Smooth muscle cell (in vitro differentiated cells): ENCODE measurements at regions not wholly inside any gene's neighbourhood (a gene's known extent, or its start where the extent isn't known, plus 50 kb on each side); places are given as distances from the start of the nearest gene placed in this dataset.
A peak's percentile ranks its signal among the peaks of the same experiment; 100 is the strongest.

Experiments used
- DNase-seq: peaks from one replicate; lab custom pipeline; 2025; ENCODE audit not compliant: unreplicated experiment; lab: John Stamatoyannopoulos, UW
- H2AFZ ChIP-seq: fragments of 200-600 bp; sonication (generic); 2 replicates; pipeline ENCODE4 v1.6.0; 2016; ENCODE audit warnings: antibody characterized with exemption, low read depth, mild to moderate bottlenecking
- H3F3A ChIP-seq: fragments of 200-600 bp; sonication (generic); 2 replicates; pipeline ENCODE4 v1.6.0; 2017; ENCODE audit warnings: antibody characterized with exemption, low read depth
- H3K27ac ChIP-seq: fragments of 200-600 bp; sonication (generic); 2 replicates; pipeline ENCODE4 v1.5.1; 2016; ENCODE audit warnings: low read depth, mild to moderate bottlenecking
- H3K27me3 ChIP-seq: fragments of 200-600 bp; sonication (generic); 2 replicates; pipeline ENCODE4 v1.6.1; 2016; ENCODE audit warnings: low read depth, mild to moderate bottlenecking
- H3K36me3 ChIP-seq: fragments of 200-600 bp; sonication (generic); 2 replicates; pipeline ENCODE4 v1.5.1; 2016; ENCODE audit warnings: low read depth
- H3K4me1 ChIP-seq: fragments of 200-600 bp; sonication (generic); 2 replicates; pipeline ENCODE4 v1.5.1; 2016; ENCODE audit warnings: low read depth
- H3K4me2 ChIP-seq: fragments of 200-600 bp; sonication (generic); 2 replicates; pipeline ENCODE4 v1.6.0; 2016; ENCODE audit warnings: mild to moderate bottlenecking
- H3K4me3 ChIP-seq: fragments of 200-600 bp; sonication (generic); 2 replicates; pipeline ENCODE4 v1.5.1; 2016; ENCODE audit warnings: mild to moderate bottlenecking
- H3K79me2 ChIP-seq: fragments of 200-600 bp; sonication (generic); 2 replicates; pipeline ENCODE4 v1.6.0; 2016; ENCODE audit warnings: low read depth, mild to moderate bottlenecking
- H3K9ac ChIP-seq: fragments of 200-600 bp; sonication (generic); 2 replicates; pipeline ENCODE4 v1.6.0; 2016; ENCODE audit warnings: low read depth
- H3K9me3 ChIP-seq: fragments of 200-600 bp; sonication (generic); replicated peaks from 2 replicates; pipeline ENCODE4 v1.5.1; 2016; ENCODE audit warnings: low read depth
- H4K20me1 ChIP-seq: fragments of 200-600 bp; sonication (generic); 2 replicates; pipeline ENCODE4 v1.6.0; 2016; ENCODE audit warnings: low read depth
- CTCF ChIP-seq: fragments of 200-600 bp; sonication (generic); IDR thresholded peaks from 2 replicates; pipeline ENCODE4 v1.5.1; 2017; ENCODE audit warnings: borderline replicate concordance, mild to moderate bottlenecking, antibody characterized with exemption; ENCODE audit not compliant: insufficient read depth, poor library complexity, severe bottlenecking
- WGBS: methylation state at CpG from one replicate; pipeline ENCODE4 v1.1.7; 2016; ENCODE audit warnings: low lambda C conversion rate; 5-methylcytosine and 5-hydroxymethylcytosine counted together

- no peak for TF ChIP-seq CTCF
- Histone ChIP-seq H3K36me3 (no peaks in the 10 kb centered on the region), H3K9me3 (no peaks in the 10 kb centered on the region), H3K27ac (no peak overlapping the region), H4K20me1 (no peaks in the 10 kb centered on the region), H3F3A (no peaks in the 10 kb centered on the region), H2AFZ (no peak overlapping the region), H3K27me3 (no peaks in the 10 kb centered on the region), H3K9ac (no peak overlapping the region), H3K79me2 (no peaks in the 10 kb centered on the region), H3K4me2 (no peak overlapping the region), H3K4me3 (no peak overlapping the region), H3K4me1 (peaks cover 18% of the 10 kb centered on the region)
- DNase-seq = no peak
- 93% methylated on average over 5 of the region's 5 CpGs for WGBS
These were observed 112.9 kb downstream of the FCRL5 start for GRCh38 chr1:157439302-157439954.

- H4K20me1 ChIP-seq = no peaks in the 10 kb centered on the region
- no peaks in the 10 kb centered on the region for H3F3A ChIP-seq
- H3K4me1 ChIP-seq = peaks cover 18% of the 10 kb centered on the region
- no peak overlapping the region for H3K4me2 ChIP-seq
- no peaks in the 10 kb centered on the region for H3K36me3 ChIP-seq
- DNase-seq = no peak
- H2AFZ ChIP-seq = no peak overlapping the region
- no peaks in the 10 kb centered on the region for H3K79me2 ChIP-seq
- no peak overlapping the region for H3K9ac ChIP-seq
- no peaks in the 10 kb centered on the region for H3K27me3 ChIP-seq
- no peak for TF ChIP-seq CTCF
- no peak overlapping the region for H3K27ac ChIP-seq
- H3K4me3 ChIP-seq = no peak overlapping the region
- H3K9me3 ChIP-seq = no peaks in the 10 kb centered on the region
These were observed 113.7 kb downstream of the FCRL5 start for GRCh38 chr1:157438613-157439012.

- peaks cover 18% of the 10 kb centered on the region for H3K4me1 ChIP-seq
- no peak overlapping the region for H3K4me2 ChIP-seq
- no peak overlapping the region for H3K27ac ChIP-seq
- H3K4me3 ChIP-seq = no peak overlapping the region
- no peaks in the 10 kb centered on the region for H3K27me3 ChIP-seq
- no peaks in the 10 kb centered on the region for H3F3A ChIP-seq
- 75% methylated on average over 1 of the region's 1 CpG for WGBS
- TF ChIP-seq CTCF = no peak
- peak overlapping the region; percentile 44 for H2AFZ ChIP-seq
- no peak for DNase-seq
- H3K36me3 ChIP-seq = no peaks in the 10 kb centered on the region
- H3K79me2 ChIP-seq = no peaks in the 10 kb centered on the region
- no peaks in the 10 kb centered on the region for H4K20me1 ChIP-seq
- no peak overlapping the region for H3K9ac ChIP-seq
- no peaks in the 10 kb centered on the region for H3K9me3 ChIP-seq
These were observed 114.2 kb downstream of the FCRL5 start for GRCh38 chr1:157438146-157438545.

GRCh38 chr1:157437296-157437695 is 115.0 kb downstream of the FCRL5 start:
- Histone ChIP-seq H4K20me1 (no peaks in the 10 kb centered on the region), H3K4me2 (no peak overlapping the region), H3K4me3 (no peak overlapping the region), H3K9ac (no peak overlapping the region), H3K9me3 (no peaks in the 10 kb centered on the region), H3K4me1 (peaks cover 18% of the 10 kb centered on the region), H3F3A (no peaks in the 10 kb centered on the region), H2AFZ (no peak overlapping the region), H3K27me3 (no peaks in the 10 kb centered on the region), H3K27ac (no peak overlapping the region), H3K36me3 (no peaks in the 10 kb centered on the region), H3K79me2 (no peaks in the 10 kb centered on the region)
- DNase-seq = no peak
- WGBS = 92% methylated on average over 4 of the region's 4 CpGs
- no peak for TF ChIP-seq CTCF
